ENCODE measurements at regions not wholly inside any gene's neighbourhood (a gene's known extent, or its start where the extent isn't known, plus 50 kb on each side); places are given as distances from the start of the nearest gene placed in this dataset.

- DNase-seq, result no peak
- Histone ChIP-seq H4K20me1 (ENCODE audit: insufficient read depth, low read length) (no peaks in the 10 kb centered on the region), H3K27ac (ENCODE audit: low read depth in 1 of 2, low read length in 2 of 2) (no peak overlapping the region), H3K9me3 (replicated peaks in 1 of 2; ENCODE audit: control insufficient read depth in 1 of 2, insufficient read depth in 1 of 2, low read length in 2 of 2) (no peaks in the 10 kb centered on the region), H3K36me3 (replicated peaks in 1 of 2; ENCODE audit: control insufficient read depth in 1 of 2, insufficient read depth in 2 of 2, low read length in 2 of 2) (no peaks in the 10 kb centered on the region), H3K9ac (ENCODE audit: insufficient read depth, low read length, poor library complexity, severe bottlenecking) (no peak overlapping the region), H3K4me1 (ENCODE audit: control insufficient read depth in 1 of 2, insufficient read depth in 2 of 2, low read length in 2 of 2) (no peaks in the 10 kb centered on the region), H3K27me3 (ENCODE audit: control insufficient read depth in 2 of 2, insufficient read depth in 2 of 2, low read length in 2 of 2) (no peaks in the 10 kb centered on the region), H3K4me3 (replicated peaks in 1 of 3; ENCODE audit: low read depth in 2 of 3, low read length in 3 of 3) (no peak overlapping the region), H3K4me2 (replicated peaks; ENCODE audit: extremely low read depth, low read length, poor library complexity, severe bottlenecking) (no peak overlapping the region), H2AFZ (ENCODE audit: insufficient read depth, low read depth, low read length, poor library complexity, severe bottlenecking) (no peak overlapping the region), H3K79me2 (ENCODE audit: insufficient read depth, low read length) (no peaks in the 10 kb centered on the region)
- H3K27ac Mint-ChIP-seq, result no peak overlapping the region
- no peaks in the 10 kb centered on the region for H3K4me1 Mint-ChIP-seq
- intact Hi-C loops (cut with micrococcal nuclease), result no loop called here
- no peak overlapping the region for H3K4me3 Mint-ChIP-seq
- no CpG with 5 or more reads among the region's 1 CpG for WGBS (ENCODE audit: insufficient coverage)
- no peaks in the 10 kb centered on the region for H3K36me3 Mint-ChIP-seq
- TF ChIP-seq, protein P1, sequence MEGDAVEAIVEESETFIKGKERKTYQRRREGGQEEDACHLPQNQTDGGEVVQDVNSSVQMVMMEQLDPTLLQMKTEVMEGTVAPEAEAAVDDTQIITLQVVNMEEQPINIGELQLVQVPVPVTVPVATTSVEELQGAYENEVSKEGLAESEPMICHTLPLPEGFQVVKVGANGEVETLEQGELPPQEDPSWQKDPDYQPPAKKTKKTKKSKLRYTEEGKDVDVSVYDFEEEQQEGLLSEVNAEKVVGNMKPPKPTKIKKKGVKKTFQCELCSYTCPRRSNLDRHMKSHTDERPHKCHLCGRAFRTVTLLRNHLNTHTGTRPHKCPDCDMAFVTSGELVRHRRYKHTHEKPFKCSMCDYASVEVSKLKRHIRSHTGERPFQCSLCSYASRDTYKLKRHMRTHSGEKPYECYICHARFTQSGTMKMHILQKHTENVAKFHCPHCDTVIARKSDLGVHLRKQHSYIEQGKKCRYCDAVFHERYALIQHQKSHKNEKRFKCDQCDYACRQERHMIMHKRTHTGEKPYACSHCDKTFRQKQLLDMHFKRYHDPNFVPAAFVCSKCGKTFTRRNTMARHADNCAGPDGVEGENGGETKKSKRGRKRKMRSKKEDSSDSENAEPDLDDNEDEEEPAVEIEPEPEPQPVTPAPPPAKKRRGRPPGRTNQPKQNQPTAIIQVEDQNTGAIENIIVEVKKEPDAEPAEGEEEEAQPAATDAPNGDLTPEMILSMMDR (IDR thresholded peaks at IDR 0.05), result no peak
- no peaks in the 10 kb centered on the region for H3K27me3 Mint-ChIP-seq (ENCODE audit: low read depth in 3 of 3)
- peaks cover 0 to 7% (median 3%) of the 10 kb centered on the region in 7 donors for H3K9me3 Mint-ChIP-seq
These were observed 691.3 kb upstream of the GHITM start for GRCh38 chr10:83448013-83448412.

- H2AFZ ChIP-seq (ENCODE audit: insufficient read depth, low read depth, low read length, poor library complexity, severe bottlenecking), result no peak overlapping the region
- Mint-ChIP-seq H3K27ac (no peak overlapping the region), H3K36me3 (no peaks in the 10 kb centered on the region), H3K4me1 (no peaks in the 10 kb centered on the region), H3K4me3 (no peak overlapping the region), H3K9me3 (peaks cover 0 to 11% (median 5%) of the 10 kb centered on the region in 7 donors), H3K27me3 (ENCODE audit: low read depth in 3 of 3) (no peaks in the 10 kb centered on the region)
- H3K9ac ChIP-seq (ENCODE audit: insufficient read depth, low read length, poor library complexity, severe bottlenecking), result no peak overlapping the region
- DNase-seq, result no peak
- no peaks in the 10 kb centered on the region for H3K4me1 ChIP-seq (ENCODE audit: control insufficient read depth in 1 of 2, insufficient read depth in 2 of 2, low read length in 2 of 2)
- no peak overlapping the region for H3K4me3 ChIP-seq (replicated peaks in 1 of 3; ENCODE audit: low read depth in 2 of 3, low read length in 3 of 3)
- H3K27me3 ChIP-seq (ENCODE audit: control insufficient read depth in 2 of 2, insufficient read depth in 2 of 2, low read length in 2 of 2), result no peaks in the 10 kb centered on the region
- no peak overlapping the region for H3K27ac ChIP-seq (ENCODE audit: low read depth in 1 of 2, low read length in 2 of 2)
- no peak overlapping the region for H3K4me2 ChIP-seq (replicated peaks; ENCODE audit: extremely low read depth, low read length, poor library complexity, severe bottlenecking)
- H4K20me1 ChIP-seq (ENCODE audit: insufficient read depth, low read length), result no peaks in the 10 kb centered on the region
- 95% methylated on average over 9 of the region's 13 CpGs for WGBS (ENCODE audit: insufficient coverage)
- no peaks in the 10 kb centered on the region for H3K79me2 ChIP-seq (ENCODE audit: insufficient read depth, low read length)
- H3K36me3 ChIP-seq (replicated peaks in 1 of 2; ENCODE audit: control insufficient read depth in 1 of 2, insufficient read depth in 2 of 2, low read length in 2 of 2), result no peaks in the 10 kb centered on the region
- TF ChIP-seq, protein P1 (IDR thresholded peaks at IDR 0.05), result no peak
- intact Hi-C loops (cut with micrococcal nuclease), result no loop called here
- peaks cover 0 to 8% of the 10 kb centered on the region in 2 donors for H3K9me3 ChIP-seq (replicated peaks in 1 of 2; ENCODE audit: control insufficient read depth in 1 of 2, insufficient read depth in 1 of 2, low read length in 2 of 2)
These were observed 680.7 kb upstream of the GHITM start for GRCh38 chr10:83458611-83459010.

Measured in CD14-positive monocyte (primary cell).